WI38 (cell line): ENCODE measurements at regions not wholly inside any gene's neighbourhood (a gene's known extent, or its start where the extent isn't known, plus 50 kb on each side); places are given as distances from the start of the nearest gene placed in this dataset.

Source experiments
- H3K4me3 ChIP-seq: 2 replicates; pipeline ENCODE4 v1.5.1; 2011; ENCODE audit warnings: low read depth, mild to moderate bottlenecking, control low read depth, low read length
- CTCF ChIP-seq: IDR thresholded peaks from 2 replicates; pipeline ENCODE4 v1.5.1; 2012; ENCODE audit warnings: low read depth, mild to moderate bottlenecking, control low read depth, low read length

- H3K4me3 ChIP-seq = no peak overlapping the region
- no peak for TF ChIP-seq CTCF
Measured at GRCh38 chr5:56641635-56642260, 173.6 kb upstream of the MAP3K1 start.

GRCh38 chr5:56640763-56641406 lies 174.5 kb upstream of the MAP3K1 start:
- TF ChIP-seq CTCF = no peak
- no peak overlapping the region for H3K4me3 ChIP-seq

- H3K4me3 ChIP-seq = no peak overlapping the region
Measured at GRCh38 chr5:56639476-56639875, 175.9 kb upstream of the MAP3K1 start.

GRCh38 chr5:56638768-56639238 lies 176.5 kb upstream of the MAP3K1 start:
- H3K4me3 ChIP-seq = no peak overlapping the region
- TF ChIP-seq CTCF = no peak

More at GRCh38 chr5:56639476-56639875, 175.9 kb upstream of the MAP3K1 start:
- TF ChIP-seq CTCF = no peak

GRCh38 chr5:56638061-56638621 lies 177.2 kb upstream of the MAP3K1 start:
- no peak for TF ChIP-seq CTCF
- H3K4me3 ChIP-seq = no peak overlapping the region

- no peak overlapping the region for H3K4me3 ChIP-seq
- TF ChIP-seq CTCF = no peak
Measured at GRCh38 chr5:56637321-56637920, 177.9 kb upstream of the MAP3K1 start.

- H3K4me3 ChIP-seq = no peak overlapping the region
- TF ChIP-seq CTCF = no peak
Measured at GRCh38 chr5:56633950-56634349, 181.4 kb upstream of the MAP3K1 start.
